ENCODE measurements at regions not wholly inside any gene's neighbourhood (a gene's known extent, or its start where the extent isn't known, plus 50 kb on each side); places are given as distances from the start of the nearest gene placed in this dataset.

DNA sequence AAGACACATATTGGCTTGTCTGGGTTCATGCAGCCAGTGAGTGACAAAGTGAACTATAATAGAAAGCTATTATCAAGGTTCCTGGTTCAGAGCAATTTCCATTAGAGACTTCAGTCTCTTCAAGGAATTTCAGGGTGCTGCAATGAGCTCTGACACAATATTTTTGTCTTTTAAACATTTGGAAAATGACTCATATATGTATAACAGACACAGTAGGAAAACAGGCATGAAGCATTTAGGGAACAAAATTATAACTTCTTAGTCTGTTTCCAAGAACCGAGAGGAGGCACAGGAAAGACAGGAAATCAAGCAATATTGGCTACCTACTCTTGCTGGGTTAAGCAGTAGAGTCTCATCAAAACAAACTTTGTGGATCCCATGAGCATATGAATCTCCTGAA lies 170.4 kb downstream of the PTPRC start:
- no peak for TF ChIP-seq CTCF (conservative IDR thresholded peaks at IDR 0.05; ENCODE audit: low read length)
- peak; percentile 40 for DNase-seq (ENCODE audit: low read depth)
- H3K4me3 ChIP-seq (ENCODE audit: low read length): no peak overlapping the region

GRCh38 chr1:198811449-198811848 lies 172.6 kb downstream of the PTPRC start:
- TF ChIP-seq CTCF (conservative IDR thresholded peaks at IDR 0.05; ENCODE audit: low read length): no peak
- H3K4me3 ChIP-seq (ENCODE audit: low read length): no peak overlapping the region
- DNase-seq (ENCODE audit: low read depth): no peak

DNA sequence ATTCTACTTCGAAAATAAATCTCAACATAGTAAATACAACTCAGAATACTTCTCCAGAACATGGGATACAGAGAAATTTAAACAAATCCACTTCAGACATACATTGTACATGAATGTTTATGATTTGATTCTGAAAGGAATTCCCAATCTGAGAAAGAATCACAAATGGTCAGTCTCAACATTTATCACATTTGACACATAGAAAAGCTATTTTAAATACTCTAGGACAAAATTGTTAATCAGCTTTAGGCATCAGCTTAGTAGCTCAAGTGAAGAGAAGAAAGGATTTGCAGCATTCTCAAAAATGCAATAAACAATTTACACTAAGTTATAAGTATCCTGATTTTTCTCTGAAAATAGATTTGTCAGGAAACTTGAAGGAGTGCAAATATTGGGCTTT lies 184.8 kb downstream of the PTPRC start:
- no peak overlapping the region for H3K4me3 ChIP-seq (ENCODE audit: low read length)
- no peak for DNase-seq (ENCODE audit: low read depth)
- no peak for TF ChIP-seq CTCF (conservative IDR thresholded peaks at IDR 0.05; ENCODE audit: low read length)

GRCh38 chr1:198825254-198825653 lies 186.4 kb downstream of the PTPRC start:
- no peak overlapping the region for H3K4me3 ChIP-seq (ENCODE audit: low read length)
- TF ChIP-seq CTCF (conservative IDR thresholded peaks at IDR 0.05; ENCODE audit: low read length): no peak
- no peak for DNase-seq (ENCODE audit: low read depth)

DNA sequence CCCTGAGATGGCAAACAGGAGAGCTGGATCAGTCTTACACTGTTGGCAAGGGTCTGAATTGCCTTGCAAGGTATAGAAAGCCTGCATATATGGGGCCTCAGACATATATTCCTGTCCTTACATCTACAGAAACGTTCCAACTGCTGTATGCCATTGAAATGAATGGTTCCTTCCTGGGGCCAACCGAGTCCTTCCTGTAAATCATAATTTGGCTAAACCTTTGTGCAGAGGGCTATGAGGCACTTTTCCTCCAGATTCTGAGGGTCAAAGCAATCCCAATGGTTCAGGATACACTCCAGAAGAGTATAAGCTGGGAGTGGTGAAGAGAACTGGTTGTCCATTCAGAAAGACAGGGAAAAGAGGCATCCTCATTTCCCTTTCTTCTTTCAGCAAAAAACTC lies 190.5 kb downstream of the PTPRC start:
- DNase-seq (ENCODE audit: low read depth): no peak
- no peak overlapping the region for H3K4me3 ChIP-seq (ENCODE audit: low read length)
- TF ChIP-seq CTCF (conservative IDR thresholded peaks at IDR 0.05; ENCODE audit: low read length): no peak

DNA sequence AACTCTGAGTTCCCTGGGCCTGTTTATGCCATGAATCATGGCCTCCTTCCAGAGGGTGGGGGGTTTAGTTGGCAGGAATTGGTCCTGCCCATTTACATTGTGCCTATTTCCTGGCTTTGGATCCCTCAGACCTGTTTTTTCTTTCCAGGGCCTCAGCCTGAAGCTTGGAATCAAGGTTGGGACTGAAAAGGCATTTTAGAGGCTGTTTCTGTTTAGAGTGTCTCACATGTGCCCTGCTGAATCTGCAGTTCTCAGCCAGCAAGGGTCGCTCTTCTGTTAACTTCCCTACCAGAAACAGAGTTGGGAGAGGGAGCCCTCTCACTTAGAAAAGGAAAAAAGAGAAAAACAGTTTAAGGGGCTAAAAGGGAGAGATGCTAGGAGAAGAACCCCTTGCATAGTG lies 191.1 kb downstream of the PTPRC start:
- TF ChIP-seq CTCF (conservative IDR thresholded peaks at IDR 0.05; ENCODE audit: low read length): peak; percentile 45
- no peak overlapping the region for H3K4me3 ChIP-seq (ENCODE audit: low read length)
- peak; percentile 17 for DNase-seq (ENCODE audit: low read depth)

GRCh38 chr1:198830412-198830811 lies 191.6 kb downstream of the PTPRC start:
- no peak for DNase-seq (ENCODE audit: low read depth)
- H3K4me3 ChIP-seq (ENCODE audit: low read length): no peak overlapping the region
- no peak for TF ChIP-seq CTCF (conservative IDR thresholded peaks at IDR 0.05; ENCODE audit: low read length)

Measured in AG10803 (cell line).